SK-N-SH (cell line): ENCODE measurements at regions not wholly inside any gene's neighbourhood (a gene's known extent, or its start where the extent isn't known, plus 50 kb on each side); places are given as distances from the start of the nearest gene placed in this dataset.

Experiments
- CTCF ChIP-seq: fragments of 200-600 bp; sonication (generic); IDR thresholded peaks from 2 replicates; pipeline ENCODE4 v1.6.1; 2017; ENCODE audit warnings: antibody characterized with exemption, mild to moderate bottlenecking, moderate library complexity
- ZBTB33 ChIP-seq: IDR thresholded peaks from 2 replicates; pipeline ENCODE4 v1.4.0; 2012; ENCODE audit warnings: low read depth, borderline replicate concordance

GRCh38 chr4:153126137-153126536 is 78.1 kb upstream of the TRIM2 start:
- TF ChIP-seq CTCF (no peak), ZBTB33 (no peak)
